HG03060 (cell line): ENCODE measurements at regions not wholly inside any gene's neighbourhood (a gene's known extent, or its start where the extent isn't known, plus 50 kb on each side); places are given as distances from the start of the nearest gene placed in this dataset.

Experiments used
- ATAC-seq: cut with Tn5 transposase; IDR thresholded peaks from one replicate; pipeline ENCODE4 v1.9.1; 2021; ENCODE audit warnings: low read depth, moderate number of reproducible peaks; ENCODE audit not compliant: unreplicated experiment

GRCh38 chr7:136551618-136552017, 316.8 kb upstream of the CHRM2 start:
- ATAC-seq, result no peak

- no peak for ATAC-seq
Observed at GRCh38 chr7:136549756-136550155, 318.7 kb upstream of the CHRM2 start.

GRCh38 chr7:136533732-136534131, 334.7 kb upstream of the CHRM2 start:
- ATAC-seq, result no peak

- ATAC-seq, result no peak
Observed at GRCh38 chr7:136530831-136531230, 337.6 kb upstream of the CHRM2 start.

- ATAC-seq, result no peak
Observed at GRCh38 chr7:136528329-136528728, 340.1 kb upstream of the CHRM2 start.

GRCh38 chr7:136527554-136527953, 340.9 kb upstream of the CHRM2 start:
- ATAC-seq, result no peak

GRCh38 chr7:136526408-136527105, 341.9 kb upstream of the CHRM2 start:
- no peak for ATAC-seq

- ATAC-seq, result no peak
Observed at GRCh38 chr7:136523571-136523970, 344.9 kb upstream of the CHRM2 start.

GRCh38 chr7:136517971-136518370, 350.5 kb upstream of the CHRM2 start:
- ATAC-seq, result no peak

GRCh38 chr7:136514776-136515175, 353.7 kb upstream of the CHRM2 start:
- no peak for ATAC-seq

- ATAC-seq, result no peak
Observed at GRCh38 chr7:136513744-136514143, 354.7 kb upstream of the CHRM2 start.

GRCh38 chr7:136509466-136509865, 359.0 kb upstream of the CHRM2 start:
- ATAC-seq, result no peak

GRCh38 chr7:136502162-136502561, 366.3 kb upstream of the CHRM2 start:
- no peak for ATAC-seq

GRCh38 chr7:136501151-136501550, 367.3 kb upstream of the CHRM2 start:
- ATAC-seq, result no peak

- no peak for ATAC-seq
Observed at GRCh38 chr7:136496551-136496950, 371.9 kb upstream of the CHRM2 start.

GRCh38 chr7:136495081-136495480, 373.4 kb upstream of the CHRM2 start:
- no peak for ATAC-seq

GRCh38 chr7:136492366-136492765, 376.1 kb upstream of the CHRM2 start:
- no peak for ATAC-seq

- ATAC-seq, result no peak
Observed at GRCh38 chr7:136489808-136490207, 378.6 kb upstream of the CHRM2 start.

GRCh38 chr7:136480901-136481300, 387.6 kb upstream of the CHRM2 start:
- no peak for ATAC-seq

GRCh38 chr7:136479922-136480321, 388.5 kb upstream of the CHRM2 start:
- ATAC-seq, result no peak

- no peak for ATAC-seq
Observed at GRCh38 chr7:136470179-136470578, 398.3 kb upstream of the CHRM2 start.

GRCh38 chr7:136452949-136453348, 415.5 kb upstream of the CHRM2 start:
- ATAC-seq, result no peak

GRCh38 chr7:136446751-136447150, 421.7 kb upstream of the CHRM2 start:
- ATAC-seq, result no peak
